H1 (cell line): ENCODE measurements at regions not wholly inside any gene's neighbourhood (a gene's known extent, or its start where the extent isn't known, plus 50 kb on each side); places are given as distances from the start of the nearest gene placed in this dataset.

Source experiments
- CTCF ChIA-PET: fragments of 300-600 bp; sonication (Branson Sonifier 250); formaldehyde crosslinking; loops from one replicate; lab custom pipeline; 2021; ENCODE audit not compliant: partially characterized antibody; lab: Charles Lee
- POLR2A ChIA-PET: fragments of 300-600 bp; sonication (Branson Sonifier 250); formaldehyde crosslinking; loops from one replicate; lab custom pipeline; 2021; ENCODE audit warnings: inconsistent platforms; ENCODE audit not compliant: partially characterized antibody; lab: Charles Lee
- DNase-seq, 2 experiments: peaks; one replicate each; pipeline versions ENCODE4 v3.0.0 to v3.0.0-alpha.2; 2010 to 2022; ENCODE audit warnings: low spot score in 2 of 2, low read depth in 1 of 2, mixed read lengths in 1 of 2
- FAIRE-seq: peaks from 2 replicates; lab custom pipeline; 2011; peaks lifted over from hg19 to GRCh38; lab: Jason Lieb, UNC
- H2AFZ ChIP-seq: 2 replicates; pipeline ENCODE4 v1.8.1; 2012; ENCODE audit warnings: low read length, inconsistent platforms
- H2AK5ac ChIP-seq: 2 replicates; pipeline ENCODE4 v1.6.1; 2013; ENCODE audit warnings: low read depth, low read length
- H2BK120ac ChIP-seq: replicated peaks from 2 replicates; pipeline ENCODE3; 2013; ENCODE audit warnings: low read depth, low read length, inconsistent platforms
- H2BK12ac ChIP-seq: 2 replicates; pipeline ENCODE4 v1.6.1; 2013; ENCODE audit warnings: low read depth, low read length
- H2BK15ac ChIP-seq: 2 replicates; pipeline ENCODE4 v1.6.1; 2013; ENCODE audit warnings: low read length
- H2BK20ac ChIP-seq: 2 replicates; pipeline ENCODE4 v1.6.1; 2013; ENCODE audit warnings: low read length
- H2BK5ac ChIP-seq: 2 replicates; pipeline ENCODE4 v1.6.1; 2013; ENCODE audit warnings: low read depth, low read length
- H3K14ac ChIP-seq: 2 replicates; pipeline ENCODE4 v1.6.1; 2013; ENCODE audit warnings: inconsistent platforms; ENCODE audit not compliant: insufficient read length
- H3K18ac ChIP-seq: 2 replicates; pipeline ENCODE4 v1.6.1; 2013; ENCODE audit warnings: low read length; ENCODE audit errors: extremely low read depth
- H3K23ac ChIP-seq: 2 replicates; pipeline ENCODE4 v1.6.1; 2013; ENCODE audit warnings: inconsistent platforms; ENCODE audit not compliant: insufficient read length
- H3K23me2 ChIP-seq: 2 replicates; pipeline ENCODE4 v1.6.1; 2013; ENCODE audit warnings: low read depth, low read length
- H3K27ac ChIP-seq: 2 replicates; pipeline ENCODE4 v1.6.1; 2011; ENCODE audit warnings: low read depth, low read length, inconsistent platforms
- H3K27me3 ChIP-seq, 4 experiments: replicated peaks in 1 of 4; 1 replicate in 1 of 4; 2 replicates in 3 of 4; pipeline versions ENCODE4 v1.6.1 to v1.8.1; 2011 to 2013; ENCODE audit warnings: low read length in 3 of 4, mild to moderate bottlenecking in 3 of 4, inconsistent platforms in 2 of 4, mixed read lengths in 2 of 4, moderate library complexity in 1 of 4; ENCODE audit not compliant: control insufficient read depth in 3 of 4, insufficient read depth in 3 of 4; ENCODE audit errors: extremely low read depth in 1 of 4
- H3K36me3 ChIP-seq, 4 experiments: 2 replicates each; pipeline versions ENCODE4 v1.6.1 to v1.8.1; 2011 to 2013; ENCODE audit warnings: mild to moderate bottlenecking in 4 of 4, low read length in 3 of 4, moderate library complexity in 2 of 4, control low read depth in 1 of 4, inconsistent platforms in 1 of 4; ENCODE audit not compliant: insufficient read depth in 4 of 4, control insufficient read depth in 2 of 4
- H3K4ac ChIP-seq: replicated peaks from 2 replicates; pipeline ENCODE3; 2013; ENCODE audit warnings: low read length, low read depth, mixed read lengths, inconsistent platforms; ENCODE audit not compliant: insufficient read length
- H3K4me1 ChIP-seq, 4 experiments: replicated peaks in 1 of 4; 1 replicate in 1 of 4; 2 replicates in 3 of 4; pipeline versions ENCODE4 v1.6.1 to v1.8.1; 2011 to 2013; ENCODE audit warnings: low read length in 3 of 4, inconsistent platforms in 2 of 4, mixed read lengths in 1 of 4; ENCODE audit not compliant: insufficient read depth in 4 of 4, control insufficient read depth in 3 of 4
- H3K4me2 ChIP-seq, 2 experiments: 2 replicates each; pipeline versions ENCODE4 v1.6.1 to v1.8.1; 2011 to 2013; ENCODE audit warnings: low read depth in 2 of 2, low read length in 2 of 2, control low read depth in 1 of 2, inconsistent platforms in 1 of 2, mild to moderate bottlenecking in 1 of 2; ENCODE audit not compliant: insufficient read depth in 1 of 2
- H3K4me3 ChIP-seq, 4 experiments: fragments of 200-600, 300-600 bp in 1 of 4; sonication (generic), shearing (Covaris generic), sonication (Bioruptor Twin) in 1 of 4; 2 replicates each; pipeline versions ENCODE4 v1.5.1 to v1.8.1; 2011 to 2016; ENCODE audit warnings: low read length in 4 of 4, low read depth in 3 of 4, control low read depth in 2 of 4, inconsistent platforms in 2 of 4, mild to moderate bottlenecking in 2 of 4, mixed read lengths in 1 of 4, moderate library complexity in 1 of 4; ENCODE audit not compliant: insufficient read depth in 2 of 4; ENCODE audit errors: extremely low read depth in 1 of 4
- H3K56ac ChIP-seq: replicated peaks from 2 replicates; pipeline ENCODE3; 2013; ENCODE audit warnings: low read depth, mild to moderate bottlenecking, mixed read lengths, low read length, inconsistent platforms; ENCODE audit not compliant: insufficient read length
- H3K79me1 ChIP-seq: 2 replicates; pipeline ENCODE4 v1.6.1; 2013; ENCODE audit warnings: low read depth, low read length, control low read depth
- H3K79me2 ChIP-seq, 2 experiments: 2 replicates each; pipeline versions ENCODE4 v1.6.1 to v1.8.1; 2012 to 2013; ENCODE audit warnings: low read length in 2 of 2, mild to moderate bottlenecking in 2 of 2, inconsistent platforms in 1 of 2; ENCODE audit not compliant: insufficient read depth in 2 of 2, control insufficient read depth in 1 of 2
- H3K9ac ChIP-seq, 4 experiments: replicated peaks in 1 of 4; 1 replicate in 1 of 4; 2 replicates in 3 of 4; pipeline versions ENCODE4 v1.6.1 to v1.8.1; 2011 to 2013; ENCODE audit warnings: low read depth in 3 of 4, low read length in 3 of 4, control low read depth in 2 of 4, mild to moderate bottlenecking in 2 of 4, moderate library complexity in 2 of 4, inconsistent platforms in 1 of 4; ENCODE audit errors: extremely low read depth in 1 of 4
- H3K9me3 ChIP-seq, 2 experiments: 2 replicates each; pipeline versions ENCODE4 v1.6.1 to v1.8.1; 2012 to 2013; ENCODE audit warnings: mild to moderate bottlenecking in 2 of 2, moderate library complexity in 2 of 2, control low read depth in 1 of 2, inconsistent platforms in 1 of 2, low read depth in 1 of 2, low read length in 1 of 2, mixed read lengths in 1 of 2; ENCODE audit not compliant: insufficient read depth in 2 of 2
- H4K20me1 ChIP-seq, 2 experiments: replicated peaks in 1 of 2; 2 replicates each; pipeline versions ENCODE3 to v1.8.1; 2011 to 2013; ENCODE audit warnings: inconsistent platforms in 2 of 2, low read length in 2 of 2, mild to moderate bottlenecking in 1 of 2; ENCODE audit not compliant: insufficient read depth in 2 of 2, control insufficient read depth in 1 of 2
- H4K5ac ChIP-seq: 2 replicates; pipeline ENCODE4 v1.6.1; 2013; ENCODE audit warnings: low read length, low read depth, mixed read lengths, inconsistent platforms; ENCODE audit not compliant: insufficient read length
- H4K8ac ChIP-seq: 2 replicates; pipeline ENCODE4 v1.8.0; 2013; ENCODE audit warnings: mild to moderate bottlenecking, moderate library complexity, low read length, inconsistent platforms; ENCODE audit not compliant: insufficient read depth; ENCODE audit errors: extremely low read depth
- H4K91ac ChIP-seq: replicated peaks from 2 replicates; pipeline ENCODE3; 2013; ENCODE audit warnings: low read length, mixed read lengths, inconsistent platforms; ENCODE audit not compliant: insufficient read length
- BACH1 ChIP-seq: IDR thresholded peaks from 2 replicates; pipeline ENCODE4 v1.6.1; 2012; ENCODE audit warnings: low read length, improper control_type of control experiment
- CTCF ChIP-seq, 3 experiments: IDR thresholded peaks; 1 replicate in 2 of 3; 2 replicates in 1 of 3; pipeline versions ENCODE4 v1.5.1 to v1.6.1; 2011; ENCODE audit warnings: low read length in 3 of 3, mild to moderate bottlenecking in 3 of 3, inconsistent platforms in 2 of 3, low read depth in 1 of 3, moderate library complexity in 1 of 3; ENCODE audit not compliant: insufficient read depth in 1 of 3; ENCODE audit errors: control extremely low read depth in 1 of 3
- EGR1 ChIP-seq: IDR thresholded peaks from 2 replicates; pipeline ENCODE4 v1.6.1; 2011; ENCODE audit warnings: low read depth, low read length, borderline replicate concordance
- EP300 ChIP-seq, 2 experiments: IDR thresholded peaks; 1 replicate in 1 of 2; 2 replicates in 1 of 2; pipeline ENCODE4 v1.6.1; 2011 to 2012; ENCODE audit warnings: low read depth in 2 of 2, low read length in 2 of 2, mild to moderate bottlenecking in 2 of 2, borderline replicate concordance in 1 of 2, inconsistent platforms in 1 of 2, moderate library complexity in 1 of 2
- GABPA ChIP-seq: IDR thresholded peaks from 2 replicates; pipeline ENCODE4 v1.6.1; 2011; ENCODE audit warnings: mild to moderate bottlenecking, low read length, moderate library complexity, borderline replicate concordance; ENCODE audit not compliant: insufficient read depth
- GTF2F1 ChIP-seq: IDR thresholded peaks from 2 replicates; pipeline ENCODE4 v1.6.1; 2012; ENCODE audit warnings: low read depth, low read length, improper control_type of control experiment, borderline replicate concordance
- HDAC6 ChIP-seq: IDR thresholded peaks from one replicate; pipeline ENCODE4 v1.7.1; 2012; ENCODE audit warnings: low read depth, mild to moderate bottlenecking, inconsistent platforms, low read length, moderate library complexity
- MAFK ChIP-seq: IDR thresholded peaks from 2 replicates; pipeline ENCODE4 v1.6.1; 2012; ENCODE audit warnings: low read depth, mild to moderate bottlenecking, improper control_type of control experiment, low read length
- NANOG ChIP-seq: IDR thresholded peaks from 2 replicates; pipeline ENCODE4 v1.6.1; 2011; ENCODE audit warnings: low read length, low read depth, mild to moderate bottlenecking, inconsistent platforms; ENCODE audit not compliant: insufficient read depth, poor library complexity, severe bottlenecking
- SIN3A ChIP-seq, 2 experiments: IDR thresholded peaks in 1 of 2; conservative IDR thresholded peaks in 1 of 2; 2 replicates each; pipeline ENCODE4 v1.6.1; 2011 to 2012; ENCODE audit warnings: low read length in 2 of 2, improper control_type of control experiment in 1 of 2, low read depth in 1 of 2, mild to moderate bottlenecking in 1 of 2
- SIRT6 ChIP-seq: IDR thresholded peaks from one replicate; pipeline ENCODE4 v1.7.1; 2012; ENCODE audit warnings: low read length, inconsistent platforms
- SP2 ChIP-seq: IDR thresholded peaks from 2 replicates; pipeline ENCODE4 v1.6.1; 2012; ENCODE audit warnings: mild to moderate bottlenecking, low read length, inconsistent platforms
- TEAD4 ChIP-seq: IDR thresholded peaks from 2 replicates; pipeline ENCODE4 v1.6.1; 2012; ENCODE audit warnings: low read depth, low read length, inconsistent platforms, mixed read lengths
- WGBS, 2 experiments: shearing (Covaris generic) in 1 of 2; methylation state at CpG; one replicate each; pipeline versions ENCODE4 v1.1.6 to v1.1.7; 2013 to 2015; ENCODE audit warnings: low lambda C conversion rate in 2 of 2, mixed read lengths in 2 of 2, inconsistent platforms in 1 of 2, low coverage in 1 of 2, missing lambda C conversion rate in 1 of 2; ENCODE audit not compliant: insufficient replicate concordance in 2 of 2, insufficient coverage in 1 of 2, insufficient read length in 1 of 2; ENCODE audit errors: extremely low coverage in 1 of 2, missing lambda C conversion rate in 1 of 2; 5-methylcytosine and 5-hydroxymethylcytosine counted together

- no peak overlapping the region for H2BK5ac ChIP-seq
- no peaks in the 10 kb centered on the region for H3K4me1 ChIP-seq
- H3K56ac ChIP-seq: no peak overlapping the region
- H3K23me2 ChIP-seq: no peaks in the 10 kb centered on the region
- DNase-seq: no peak
- no peak for FAIRE-seq
- H4K91ac ChIP-seq: no peak overlapping the region
- no peak overlapping the region for H3K18ac ChIP-seq
- H3K27ac ChIP-seq: no peak overlapping the region
- H3K9ac ChIP-seq: no peak overlapping the region
- no peak overlapping the region for H2BK120ac ChIP-seq
- no peaks in the 10 kb centered on the region for H3K79me1 ChIP-seq
- H4K20me1 ChIP-seq: no peaks in the 10 kb centered on the region
- H3K36me3 ChIP-seq: no peaks in the 10 kb centered on the region
- no peak overlapping the region for H3K4me2 ChIP-seq
- H3K23ac ChIP-seq: no peak overlapping the region
- H3K79me2 ChIP-seq: no peaks in the 10 kb centered on the region
- no peak overlapping the region for H3K4ac ChIP-seq
- H3K27me3 ChIP-seq: no peaks in the 10 kb centered on the region
- TF ChIP-seq GTF2F1 (no peak), SP2 (no peak), TEAD4 (no peak), CTCF (IDR thresholded peaks at IDR 0.05; ENCODE audit: control extremely low read depth in 1 of 3, insufficient read depth in 1 of 3, low read depth in 1 of 3, low read length in 3 of 3) (no peak), EP300 (IDR thresholded peaks at IDR 0.05; ENCODE audit: borderline replicate concordance in 1 of 2, low read depth in 2 of 2, low read length in 2 of 2) (no peak), NANOG (no peak), EGR1 (no peak), GABPA (no peak), MAFK (no peak), HDAC6 (no peak), BACH1 (no peak), SIRT6 (no peak), SIN3A (conservative IDR thresholded peaks at IDR 0.05 in 1 of 2, IDR thresholded peaks at IDR 0.05 in 1 of 2; ENCODE audit: low read depth in 1 of 2, low read length in 2 of 2) (no peak)
- TF ChIP-seq, all 59 proteins: peak for 0
- Histone ChIP-seq H2BK15ac (no peak overlapping the region), H2AFZ (no peak overlapping the region), H3K9me3 (no peaks in the 10 kb centered on the region), H4K8ac (no peak overlapping the region), H2BK12ac (no peak overlapping the region), H4K5ac (no peak overlapping the region), H3K4me3 (no peak overlapping the region), H3K14ac (no peak overlapping the region), H2BK20ac (no peak overlapping the region), H2AK5ac (no peak overlapping the region)
- POLR2A ChIA-PET: no interaction called here
- 86% methylated on average over 2 of the region's 2 CpGs; no CpG with 5 or more reads in 1 of the 2 experiments for WGBS, 2 experiments
- CTCF ChIA-PET: no interaction called here
Observed at GRCh38 chr10:8829592-8829991, 775.1 kb downstream of the GATA3 start.
